ENCODE measurements at regions not wholly inside any gene's neighbourhood (a gene's known extent, or its start where the extent isn't known, plus 50 kb on each side); places are given as distances from the start of the nearest gene placed in this dataset.

DNA sequence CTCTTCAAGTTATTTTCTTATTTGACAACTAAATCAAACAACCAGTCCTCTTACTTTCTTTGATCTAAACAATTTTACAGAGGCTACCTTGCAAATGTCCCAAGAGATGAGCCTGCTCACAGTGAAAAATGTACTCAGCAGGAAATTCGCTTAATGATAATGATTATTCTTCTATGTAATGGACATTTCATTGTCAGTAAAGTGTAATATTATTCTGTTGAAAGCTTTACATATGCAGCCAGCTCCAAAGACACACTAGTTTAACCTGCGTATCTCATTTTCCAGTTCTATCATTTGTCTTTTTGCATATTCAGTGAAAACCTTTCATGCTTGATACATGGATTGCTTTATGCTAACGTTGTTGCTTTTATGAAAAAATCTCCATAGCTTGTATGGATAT lies 758.7 kb upstream of the ZNF608 start:
- TF ChIP-seq, protein P1, sequence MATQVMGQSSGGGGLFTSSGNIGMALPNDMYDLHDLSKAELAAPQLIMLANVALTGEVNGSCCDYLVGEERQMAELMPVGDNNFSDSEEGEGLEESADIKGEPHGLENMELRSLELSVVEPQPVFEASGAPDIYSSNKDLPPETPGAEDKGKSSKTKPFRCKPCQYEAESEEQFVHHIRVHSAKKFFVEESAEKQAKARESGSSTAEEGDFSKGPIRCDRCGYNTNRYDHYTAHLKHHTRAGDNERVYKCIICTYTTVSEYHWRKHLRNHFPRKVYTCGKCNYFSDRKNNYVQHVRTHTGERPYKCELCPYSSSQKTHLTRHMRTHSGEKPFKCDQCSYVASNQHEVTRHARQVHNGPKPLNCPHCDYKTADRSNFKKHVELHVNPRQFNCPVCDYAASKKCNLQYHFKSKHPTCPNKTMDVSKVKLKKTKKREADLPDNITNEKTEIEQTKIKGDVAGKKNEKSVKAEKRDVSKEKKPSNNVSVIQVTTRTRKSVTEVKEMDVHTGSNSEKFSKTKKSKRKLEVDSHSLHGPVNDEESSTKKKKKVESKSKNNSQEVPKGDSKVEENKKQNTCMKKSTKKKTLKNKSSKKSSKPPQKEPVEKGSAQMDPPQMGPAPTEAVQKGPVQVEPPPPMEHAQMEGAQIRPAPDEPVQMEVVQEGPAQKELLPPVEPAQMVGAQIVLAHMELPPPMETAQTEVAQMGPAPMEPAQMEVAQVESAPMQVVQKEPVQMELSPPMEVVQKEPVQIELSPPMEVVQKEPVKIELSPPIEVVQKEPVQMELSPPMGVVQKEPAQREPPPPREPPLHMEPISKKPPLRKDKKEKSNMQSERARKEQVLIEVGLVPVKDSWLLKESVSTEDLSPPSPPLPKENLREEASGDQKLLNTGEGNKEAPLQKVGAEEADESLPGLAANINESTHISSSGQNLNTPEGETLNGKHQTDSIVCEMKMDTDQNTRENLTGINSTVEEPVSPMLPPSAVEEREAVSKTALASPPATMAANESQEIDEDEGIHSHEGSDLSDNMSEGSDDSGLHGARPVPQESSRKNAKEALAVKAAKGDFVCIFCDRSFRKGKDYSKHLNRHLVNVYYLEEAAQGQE (IDR thresholded peaks at IDR 0.05) = no peak
- no peak for TF ChIP-seq SP1 (IDR thresholded peaks at IDR 0.05)
- no peak for TF ChIP-seq RXRA (IDR thresholded peaks at IDR 0.05)
- no peak for TF ChIP-seq YY1 (IDR thresholded peaks at IDR 0.05)
- no peak for TF ChIP-seq ATF3 (IDR thresholded peaks at IDR 0.05)
- no peak for TF ChIP-seq EGR1 (IDR thresholded peaks at IDR 0.05; ENCODE audit: low read depth in 2 of 2)
- TF ChIP-seq HNF4G (IDR thresholded peaks at IDR 0.05) = no peak
- no peaks in the 10 kb centered on the region for H3K27me3 ChIP-seq (ENCODE audit: control insufficient read depth in 4 of 4, insufficient read depth in 4 of 4, low read length in 3 of 4)

GRCh38 chr5:125506124-125506523 lies 759.7 kb upstream of the ZNF608 start:
- WGBS = 94% methylated on average over 3 of the region's 3 CpGs
- TF ChIP-seq HNF4A (conservative IDR thresholded peaks at IDR 0.05) = no peak
- TF ChIP-seq, protein P1 (IDR thresholded peaks at IDR 0.05) = no peak
- TF ChIP-seq CTCF (IDR thresholded peaks at IDR 0.05; ENCODE audit: low read depth, low read length, missing input control) = no peak
- TF ChIP-seq HNF4G (IDR thresholded peaks at IDR 0.05) = no peak
- H3K27me3 ChIP-seq (ENCODE audit: control insufficient read depth in 4 of 4, insufficient read depth in 4 of 4, low read length in 3 of 4) = no peaks in the 10 kb centered on the region
- H3K9me3 ChIP-seq (ENCODE audit: control insufficient read depth in 4 of 4, low read length in 3 of 4) = peaks cover 0 to 2% (median 0%) of the 10 kb centered on the region in 4 donors
- H3K9ac ChIP-seq (ENCODE audit: low read depth in 1 of 2, low read length in 2 of 2) = no peak overlapping the region
- no peak for DNase-seq (ENCODE audit: low spot score)
- no peak overlapping the region for H3K4me3 ChIP-seq (ENCODE audit: low read depth in 1 of 3, low read length in 3 of 3)
- no peaks in the 10 kb centered on the region for H3K36me3 ChIP-seq (ENCODE audit: control insufficient read depth in 4 of 4, insufficient read depth in 3 of 4, low read depth in 1 of 4, low read length in 3 of 4)
- no peak overlapping the region for H3K27ac ChIP-seq (ENCODE audit: low read depth in 1 of 2, low read length in 2 of 2)
- H3K4me1 ChIP-seq (ENCODE audit: control insufficient read depth in 4 of 4, insufficient read depth in 4 of 4, low read length in 3 of 4) = no peaks in the 10 kb centered on the region

More for the DNA sequence above, 758.7 kb upstream of the ZNF608 start:
- Histone ChIP-seq H3K36me3 (ENCODE audit: control insufficient read depth in 4 of 4, insufficient read depth in 3 of 4, low read depth in 1 of 4, low read length in 3 of 4) (no peaks in the 10 kb centered on the region), H3K4me1 (ENCODE audit: control insufficient read depth in 4 of 4, insufficient read depth in 4 of 4, low read length in 3 of 4) (no peaks in the 10 kb centered on the region), H3K4me3 (ENCODE audit: low read depth in 1 of 3, low read length in 3 of 3) (no peak overlapping the region), H3K27ac (ENCODE audit: low read depth in 1 of 2, low read length in 2 of 2) (no peak overlapping the region), H3K9me3 (ENCODE audit: control insufficient read depth in 4 of 4, low read length in 3 of 4) (peaks cover 0 to 2% (median 0%) of the 10 kb centered on the region in 4 donors), H3K9ac (ENCODE audit: low read depth in 1 of 2, low read length in 2 of 2) (no peak overlapping the region)
- 85% methylated on average over 3 of the region's 3 CpGs for WGBS
- DNase-seq (ENCODE audit: low spot score) = no peak

Data from liver (tissue), 8 donors.